A673 (cell line): ENCODE measurements at regions not wholly inside any gene's neighbourhood (a gene's known extent, or its start where the extent isn't known, plus 50 kb on each side); places are given as distances from the start of the nearest gene placed in this dataset.

Source experiments
- BruUV-seq: library from RNA; stranded (reverse); fragments of 400-500 nt; replicated peaks from 2 replicates; lab custom pipeline; 2021; lab: Mats Ljungman, UMichigan
- CTCF ChIA-PET: fragments of 300-600 bp; sonication (Branson Sonifier 250); formaldehyde crosslinking; loops from one replicate; lab custom pipeline; 2022; ENCODE audit warnings: antibody characterized with exemption; lab: Charles Lee
- POLR2A ChIA-PET: fragments of 300-600 bp; sonication (Branson Sonifier 250); formaldehyde crosslinking; loops from one replicate; lab custom pipeline; 2022; ENCODE audit warnings: antibody characterized with exemption; ENCODE audit not compliant: low non-redundant PET; lab: Charles Lee
- DNase-seq: peaks from one replicate; pipeline ENCODE4 v3.0.0-alpha.2; 2015; ENCODE audit warnings: low spot score
- H3K27ac ChIP-seq: fragments of 200-600 bp; sonication (generic); 2 replicates; pipeline ENCODE4 v1.5.1; 2016; ENCODE audit warnings: mixed run types, low read depth, mild to moderate bottlenecking, mixed read lengths, antibody characterized with exemption, low read length; ENCODE audit not compliant: poor library complexity, severe bottlenecking
- H3K27me3 ChIP-seq: fragments of 200-600 bp; sonication (generic); replicated peaks from 2 replicates; pipeline ENCODE4 v1.6.1; 2017; ENCODE audit warnings: mixed run types, low read depth, mild to moderate bottlenecking, mixed read lengths, antibody characterized with exemption, low read length; ENCODE audit not compliant: insufficient read depth, poor library complexity
- H3K36me3 ChIP-seq: fragments of 200-600 bp; sonication (generic); 2 replicates; pipeline ENCODE4 v1.6.1; 2016; ENCODE audit warnings: mixed run types, mild to moderate bottlenecking, mixed read lengths, antibody characterized with exemption, low read length; ENCODE audit not compliant: insufficient read depth, poor library complexity, severe bottlenecking
- H3K4me1 ChIP-seq: fragments of 200-600 bp; sonication (generic); 2 replicates; pipeline ENCODE4 v1.6.1; 2017; ENCODE audit warnings: mixed run types, mild to moderate bottlenecking, mixed read lengths, antibody characterized with exemption, low read length; ENCODE audit not compliant: insufficient read depth, poor library complexity, severe bottlenecking
- H3K4me3 ChIP-seq: fragments of 200-600 bp; sonication (generic); 2 replicates; pipeline ENCODE4 v1.5.1; 2016; ENCODE audit warnings: low read depth, mixed run types, mild to moderate bottlenecking, mixed read lengths, low read length; ENCODE audit not compliant: poor library complexity, severe bottlenecking
- H3K9me3 ChIP-seq: fragments of 200-600 bp; sonication (generic); 2 replicates; pipeline ENCODE4 v1.6.1; 2016; ENCODE audit warnings: mixed run types, low read depth, mild to moderate bottlenecking, mixed read lengths, antibody characterized with exemption, low read length; ENCODE audit not compliant: poor library complexity, severe bottlenecking
- EZH2 ChIP-seq: fragments of 200-600 bp; sonication (generic); IDR thresholded peaks from 2 replicates; pipeline ENCODE4 v1.6.1; 2017; ENCODE audit warnings: borderline replicate concordance, low read depth, mild to moderate bottlenecking, mixed read lengths, antibody characterized with exemption, low read length; ENCODE audit not compliant: poor library complexity, severe bottlenecking
- intact Hi-C: fragments of 100-400 bp; cut with micrococcal nuclease; formaldehyde crosslinking; loops from one replicate; pipeline ENCODE4 v1.10.0; 2022; ENCODE audit not compliant: unreplicated experiment
- TF ChIP-seq, protein P1 (sequence below): fragments of 300-800, 200-600 bp; sonication (generic); conservative IDR thresholded peaks from 2 replicates; pipeline ENCODE4 v1.5.1; 2017; ENCODE audit warnings: low read depth, mild to moderate bottlenecking, antibody characterized with exemption, low read length, moderate library complexity, mixed read lengths

DNA sequence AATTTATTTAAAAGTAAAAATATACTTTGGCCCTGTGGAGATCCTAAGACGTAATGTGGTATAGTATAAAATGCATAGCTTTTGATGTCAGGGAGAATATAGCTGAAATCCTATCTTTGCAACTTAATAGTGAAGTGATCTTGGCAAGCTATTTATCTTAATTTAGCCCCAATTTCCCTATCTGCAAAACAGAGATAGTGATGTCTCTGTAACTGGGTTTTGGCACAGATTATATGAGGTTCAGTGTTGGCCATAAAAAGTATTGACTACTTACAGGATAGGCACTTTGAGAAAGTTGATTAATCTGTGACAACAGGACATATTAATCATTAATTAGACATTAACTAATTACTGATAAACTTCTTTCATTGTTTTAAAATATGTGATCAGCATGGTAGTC, 89.2 kb downstream of the ISL1 start:
- no peaks in the 10 kb centered on the region for H3K9me3 ChIP-seq
- no peaks in the 10 kb centered on the region for H3K4me1 ChIP-seq
- BruUV-seq: no TSS peak
- H3K36me3 ChIP-seq: no peaks in the 10 kb centered on the region
- H3K27ac ChIP-seq: no peak overlapping the region
- intact Hi-C loops: no loop called here
- H3K27me3 ChIP-seq: no peaks in the 10 kb centered on the region
- TF ChIP-seq, protein P1, sequence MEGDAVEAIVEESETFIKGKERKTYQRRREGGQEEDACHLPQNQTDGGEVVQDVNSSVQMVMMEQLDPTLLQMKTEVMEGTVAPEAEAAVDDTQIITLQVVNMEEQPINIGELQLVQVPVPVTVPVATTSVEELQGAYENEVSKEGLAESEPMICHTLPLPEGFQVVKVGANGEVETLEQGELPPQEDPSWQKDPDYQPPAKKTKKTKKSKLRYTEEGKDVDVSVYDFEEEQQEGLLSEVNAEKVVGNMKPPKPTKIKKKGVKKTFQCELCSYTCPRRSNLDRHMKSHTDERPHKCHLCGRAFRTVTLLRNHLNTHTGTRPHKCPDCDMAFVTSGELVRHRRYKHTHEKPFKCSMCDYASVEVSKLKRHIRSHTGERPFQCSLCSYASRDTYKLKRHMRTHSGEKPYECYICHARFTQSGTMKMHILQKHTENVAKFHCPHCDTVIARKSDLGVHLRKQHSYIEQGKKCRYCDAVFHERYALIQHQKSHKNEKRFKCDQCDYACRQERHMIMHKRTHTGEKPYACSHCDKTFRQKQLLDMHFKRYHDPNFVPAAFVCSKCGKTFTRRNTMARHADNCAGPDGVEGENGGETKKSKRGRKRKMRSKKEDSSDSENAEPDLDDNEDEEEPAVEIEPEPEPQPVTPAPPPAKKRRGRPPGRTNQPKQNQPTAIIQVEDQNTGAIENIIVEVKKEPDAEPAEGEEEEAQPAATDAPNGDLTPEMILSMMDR: no peak
- no peak for TF ChIP-seq EZH2
- no peak overlapping the region for H3K4me3 ChIP-seq
- ChIA-PET POLR2A (interaction anchor here (0.6 kb wide), 1 partner anchor 38 kb away, joined by 3 read pairs; no protein-coding TSS in a partner anchor), CTCF (no interaction called here)
- no peak for DNase-seq

DNA sequence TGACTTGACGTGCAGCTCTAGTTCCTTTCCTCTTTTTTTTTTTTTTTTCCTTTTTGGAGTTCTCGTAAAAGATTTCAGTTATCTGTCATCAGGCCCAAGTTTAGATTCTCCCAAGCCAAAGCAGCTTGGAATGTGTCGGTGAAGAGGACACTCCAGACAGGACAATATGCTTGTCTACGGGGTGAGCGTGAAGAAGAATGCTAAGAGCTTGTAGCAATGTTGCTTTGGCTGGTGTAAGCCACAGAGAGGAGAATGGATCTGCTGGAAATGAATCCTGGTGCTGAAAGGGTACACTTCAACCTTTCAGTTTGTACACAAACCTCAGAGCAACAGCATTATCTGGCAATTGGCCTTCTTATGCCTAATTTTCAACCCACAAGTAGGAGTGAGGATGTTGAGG, 92.4 kb downstream of the ISL1 start:
- Histone ChIP-seq H3K27ac (no peak overlapping the region), H3K9me3 (no peaks in the 10 kb centered on the region), H3K36me3 (no peaks in the 10 kb centered on the region), H3K27me3 (no peaks in the 10 kb centered on the region), H3K4me3 (no peak overlapping the region), H3K4me1 (no peaks in the 10 kb centered on the region)
- ChIA-PET POLR2A (no interaction called here), CTCF (no interaction called here)
- intact Hi-C loops: no loop called here
- TF ChIP-seq EZH2: no peak
- TF ChIP-seq, protein P1: no peak
- no TSS peak for BruUV-seq
- DNase-seq: no peak

DNA sequence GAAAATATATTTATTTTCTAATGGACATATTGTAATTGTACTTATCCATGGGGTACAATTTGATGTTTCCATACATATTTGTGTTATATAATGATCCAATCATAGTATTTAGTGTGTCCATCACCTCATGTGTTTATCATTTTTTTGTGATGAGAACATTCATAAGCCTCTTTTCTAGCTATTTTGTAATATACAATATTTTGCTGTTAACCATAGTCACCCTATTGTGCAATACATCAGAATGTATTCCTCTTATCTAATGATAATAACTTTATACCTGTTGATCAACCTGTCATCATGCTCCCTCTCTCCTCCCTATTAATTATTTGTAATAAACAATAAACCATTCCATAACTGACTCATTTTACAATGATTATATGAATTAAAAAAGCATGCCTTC, 93.2 kb downstream of the ISL1 start:
- no peaks in the 10 kb centered on the region for H3K27me3 ChIP-seq
- CTCF ChIA-PET: no interaction called here
- no TSS peak for BruUV-seq
- H3K4me1 ChIP-seq: no peaks in the 10 kb centered on the region
- TF ChIP-seq, protein P1: no peak
- H3K27ac ChIP-seq: no peak overlapping the region
- H3K9me3 ChIP-seq: no peaks in the 10 kb centered on the region
- H3K36me3 ChIP-seq: no peaks in the 10 kb centered on the region
- no peak overlapping the region for H3K4me3 ChIP-seq
- intact Hi-C loops: no loop called here
- no peak for DNase-seq
- POLR2A ChIA-PET: interaction anchor here (0.7 kb wide), 1 partner anchor 107 kb away, joined by 3 read pairs; no protein-coding TSS in a partner anchor
